ENCODE measurements at regions not wholly inside any gene's neighbourhood (a gene's known extent, or its start where the extent isn't known, plus 50 kb on each side); places are given as distances from the start of the nearest gene placed in this dataset.
"Not testable (repeated sequence)": the region's sequence is repeated elsewhere in the genome, so short reads cannot be mapped to it uniquely, and the experiment has no call there.

DNA sequence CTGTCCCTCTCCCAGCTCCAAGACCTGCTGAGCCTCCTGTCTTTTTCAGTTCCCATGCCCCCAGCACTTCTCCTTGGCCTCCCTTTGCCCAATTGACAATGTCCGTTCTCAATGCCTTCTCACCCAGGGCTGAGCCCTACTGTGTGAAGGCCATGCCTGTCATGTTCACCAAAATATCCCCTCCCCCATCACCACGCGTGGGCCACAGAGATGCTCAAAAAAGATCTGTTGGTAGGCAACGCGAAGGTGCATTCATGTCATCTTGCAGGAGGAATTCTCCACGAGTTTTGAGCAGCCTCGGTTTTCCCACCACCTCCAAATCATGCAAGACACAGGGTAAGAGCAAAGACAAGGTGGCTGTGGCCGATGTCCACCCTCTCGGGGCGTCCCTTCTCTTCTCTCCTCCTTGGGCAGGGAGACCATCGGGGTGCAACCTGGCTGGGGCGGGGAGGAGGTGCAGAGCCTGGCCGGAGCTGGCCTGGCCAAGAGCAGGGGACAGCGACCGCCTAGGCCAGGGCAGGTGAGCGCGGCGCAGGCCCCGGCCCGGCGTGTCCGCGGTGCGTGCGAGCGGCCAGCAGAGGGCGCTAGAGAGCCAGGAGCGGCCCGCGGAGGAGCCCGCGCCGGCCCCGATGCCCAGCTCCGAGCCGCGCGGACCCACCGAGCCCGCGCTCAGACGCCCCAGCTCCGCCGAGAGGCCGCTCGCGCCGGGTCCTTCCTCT, 56.3 kb upstream of the KRTAP5-11 start:
- DNase-seq (ENCODE audit: low read depth in 3 of 3): peak; percentile 30 to 58 (median 36)

DNA sequence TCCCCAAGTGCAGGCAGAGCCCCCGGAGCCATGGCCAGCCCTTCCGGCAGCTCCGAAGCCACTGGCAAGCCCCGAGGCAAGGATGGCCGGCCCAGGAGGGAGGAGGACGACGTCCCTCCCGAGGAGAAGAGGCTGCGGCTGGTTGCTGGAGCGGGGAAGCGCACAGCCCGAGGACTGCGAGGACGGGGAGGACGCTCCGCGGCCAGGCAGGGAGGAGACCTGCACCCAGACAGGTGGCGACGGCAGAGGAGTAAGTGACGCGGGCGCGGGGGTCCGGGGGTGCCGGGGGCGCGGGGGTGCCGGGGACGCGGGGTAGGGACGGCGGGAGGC, 56.8 kb upstream of the KRTAP5-11 start:
- DNase-seq (ENCODE audit: low read depth in 3 of 3): not testable (repeated sequence)

DNA sequence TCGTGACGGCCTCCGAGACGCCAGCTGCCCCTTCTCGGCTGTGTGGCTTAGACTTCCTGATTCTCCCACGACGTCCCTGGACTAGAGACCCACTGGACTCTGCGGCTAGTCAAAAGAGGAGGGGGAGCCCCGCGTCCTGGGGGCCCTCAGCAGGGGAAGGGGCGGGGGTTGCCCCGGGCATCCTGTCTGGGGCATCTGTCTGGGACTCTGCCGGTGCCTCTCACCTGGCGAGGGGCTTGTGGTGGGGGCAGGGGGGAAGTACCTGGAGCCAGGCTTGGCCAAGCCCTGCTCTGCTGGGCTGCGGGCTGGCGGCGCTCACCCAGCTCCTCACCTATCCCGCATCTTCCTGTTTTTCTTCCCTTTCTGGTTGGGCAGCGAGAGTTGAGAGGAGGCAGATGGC, 57.2 kb upstream of the KRTAP5-11 start:
- DNase-seq (ENCODE audit: low read depth in 3 of 3): not testable (repeated sequence)

- DNase-seq (ENCODE audit: low read depth in 3 of 3): not testable (repeated sequence)
These were observed 64.4 kb upstream of the KRTAP5-11 start for GRCh38 chr11:71647078-71647477.

DNA sequence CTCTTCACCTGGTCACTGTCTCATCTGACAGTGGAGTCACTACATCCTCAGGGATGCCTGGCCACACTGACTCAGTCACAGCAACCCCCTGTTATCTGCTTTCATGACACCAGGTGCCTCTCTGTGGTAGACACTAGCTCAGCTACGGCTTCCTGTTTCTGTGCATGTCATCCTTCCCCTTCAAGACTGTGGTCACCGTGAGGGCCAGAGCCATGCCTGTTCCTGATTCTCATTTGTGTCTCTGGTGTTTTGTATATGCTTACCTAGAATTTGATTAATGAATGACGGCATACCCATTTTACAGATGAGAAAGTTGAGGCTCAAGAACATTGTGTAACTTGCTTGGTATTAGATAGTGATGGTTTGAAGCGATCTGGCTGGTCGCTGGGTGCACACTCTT, 70.3 kb upstream of the KRTAP5-11 start:
- not testable (repeated sequence) for DNase-seq (ENCODE audit: low read depth in 3 of 3)

DNA sequence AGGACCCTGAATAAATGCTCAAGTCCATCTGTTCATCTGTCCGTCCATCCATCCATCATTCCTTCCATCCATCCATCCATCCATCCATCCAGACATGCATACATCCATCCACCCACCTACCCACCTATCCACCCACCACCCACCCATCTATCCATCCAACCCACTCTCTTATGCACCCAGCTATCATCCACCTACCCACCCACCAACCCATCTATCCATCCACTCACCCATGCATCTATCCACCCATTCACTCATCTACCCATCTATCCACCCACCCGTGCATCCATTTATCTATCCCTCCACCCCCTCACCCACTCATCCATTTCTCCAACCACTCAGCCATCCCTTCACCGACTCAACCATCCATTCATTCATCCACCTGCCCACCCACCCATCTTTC, 71.7 kb upstream of the KRTAP5-11 start:
- not testable (repeated sequence) for DNase-seq (ENCODE audit: low read depth in 3 of 3)

- not testable (repeated sequence) for DNase-seq (ENCODE audit: low read depth in 3 of 3)
These were observed 72.4 kb upstream of the KRTAP5-11 start for GRCh38 chr11:71655041-71655440.

DNA sequence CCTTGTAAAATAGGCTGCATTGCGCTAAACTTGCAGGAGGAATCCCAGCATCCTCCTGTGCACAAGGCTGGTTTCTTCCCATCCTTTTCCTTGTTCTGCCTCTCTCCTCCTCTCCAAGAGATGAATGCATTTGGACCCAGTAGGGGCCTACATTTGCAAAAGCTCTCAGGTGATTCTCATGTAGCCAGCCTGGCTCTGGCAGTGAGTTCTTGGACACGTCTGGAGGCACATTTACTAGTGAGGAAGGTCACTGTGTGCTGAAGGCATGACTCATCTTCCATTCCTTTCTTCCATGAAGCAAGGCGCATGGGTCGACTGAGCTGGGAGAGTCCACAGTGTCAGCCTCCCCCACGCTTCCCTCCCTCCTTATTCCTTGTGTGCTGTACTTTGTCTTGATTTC, 73.8 kb upstream of the KRTAP5-11 start:
- DNase-seq (ENCODE audit: low read depth in 3 of 3): not testable (repeated sequence)

GRCh38 chr11:71664941-71665340, 82.3 kb upstream of the KRTAP5-11 start:
- not testable (repeated sequence) for DNase-seq (ENCODE audit: low read depth in 3 of 3)

GRCh38 chr11:71698110-71698509, 115.4 kb upstream of the KRTAP5-11 start:
- not testable (repeated sequence) for DNase-seq (ENCODE audit: low read depth in 3 of 3)

DNA sequence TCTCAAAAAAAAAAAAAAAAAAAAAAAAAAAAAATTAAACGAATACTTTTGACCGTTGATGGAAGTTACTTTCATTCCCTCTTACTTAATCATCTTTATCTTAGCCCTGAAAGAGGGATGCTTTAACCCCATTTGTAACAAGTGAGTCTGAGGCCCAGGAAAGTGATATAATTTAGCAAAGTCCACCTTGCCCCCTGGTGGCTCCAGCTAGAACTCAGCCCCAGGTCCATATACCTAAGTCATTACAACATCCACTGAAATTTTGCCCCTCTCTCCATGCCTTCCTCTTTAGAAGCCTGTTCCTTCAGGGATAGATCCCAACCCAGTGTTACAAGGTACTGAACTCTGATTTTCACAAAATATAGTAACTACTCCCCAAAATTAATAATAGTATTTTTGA, 116.3 kb upstream of the KRTAP5-11 start:
- not testable (repeated sequence) for DNase-seq (ENCODE audit: low read depth in 3 of 3)

GRCh38 chr11:71701435-71702291, 119.0 kb upstream of the KRTAP5-11 start:
- DNase-seq (ENCODE audit: low read depth in 3 of 3): not testable (repeated sequence)

DNA sequence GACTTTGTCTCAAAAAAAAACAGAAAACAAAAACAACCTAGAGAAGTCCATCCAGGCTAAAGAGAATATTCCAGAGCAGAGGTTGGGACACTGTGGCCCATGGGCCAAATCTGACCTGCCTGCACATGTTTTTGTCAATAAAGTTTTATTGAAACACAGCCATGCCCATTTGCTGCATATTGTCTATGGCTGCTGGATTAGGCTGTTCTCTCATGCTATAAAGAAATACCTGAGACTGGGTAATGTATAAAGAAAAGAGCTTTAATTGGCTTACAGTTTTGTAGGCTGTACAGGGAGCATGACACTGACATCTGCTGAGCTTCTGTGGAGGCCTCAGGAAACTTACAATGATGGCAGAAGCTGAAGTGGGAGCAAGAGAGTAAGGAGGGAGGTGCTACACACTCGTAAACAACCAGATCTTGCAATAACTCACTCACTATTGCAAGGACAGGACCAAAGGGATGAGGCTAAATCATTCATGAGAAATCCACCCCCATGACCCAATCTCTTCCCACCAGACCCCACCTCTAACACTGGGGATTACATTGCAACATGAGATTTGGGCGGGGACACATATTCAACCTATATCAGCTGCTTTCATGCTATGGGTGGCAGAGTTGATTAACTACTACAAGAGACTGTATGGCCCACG, 122.5 kb upstream of the KRTAP5-11 start:
- DNase-seq (ENCODE audit: low read depth in 3 of 3): not testable (repeated sequence)

DNA sequence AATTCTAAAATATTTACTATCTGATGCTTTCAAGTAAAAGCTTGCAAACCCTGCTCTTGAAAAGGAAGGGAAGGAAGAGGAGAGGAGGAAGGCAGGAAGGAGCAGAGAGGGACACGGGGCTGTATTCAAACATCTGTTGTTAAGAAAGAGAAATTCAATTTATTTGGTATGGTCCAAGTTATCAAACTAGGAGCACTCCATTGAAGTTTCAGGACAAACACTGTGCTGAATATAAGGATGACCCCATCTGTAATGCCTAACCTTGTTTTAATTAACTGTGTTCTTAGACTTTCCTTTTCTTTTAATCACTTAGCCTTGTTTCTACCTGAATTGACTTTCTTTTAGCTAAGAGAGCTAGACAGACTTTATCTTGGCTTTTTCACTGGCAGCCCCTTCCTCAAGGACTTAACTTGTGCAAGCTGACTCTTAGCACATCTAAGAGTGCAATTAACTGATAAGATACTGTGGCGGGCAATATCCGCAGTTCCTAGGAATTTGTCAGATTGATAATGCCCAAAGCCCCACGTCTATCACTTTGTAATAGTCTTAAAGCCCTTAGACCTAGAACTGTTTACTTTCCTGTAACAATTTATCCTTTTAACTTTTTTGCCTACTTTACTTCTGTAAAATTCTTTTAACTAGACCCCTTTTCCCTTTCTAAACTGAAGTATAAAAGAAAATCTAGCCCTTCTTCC, 123.2 kb upstream of the KRTAP5-11 start:
- DNase-seq (ENCODE audit: low read depth in 3 of 3): not testable (repeated sequence)

- not testable (repeated sequence) for DNase-seq (ENCODE audit: low read depth in 3 of 3)
These were observed 124.4 kb upstream of the KRTAP5-11 start for GRCh38 chr11:71707083-71707482.

DNA sequence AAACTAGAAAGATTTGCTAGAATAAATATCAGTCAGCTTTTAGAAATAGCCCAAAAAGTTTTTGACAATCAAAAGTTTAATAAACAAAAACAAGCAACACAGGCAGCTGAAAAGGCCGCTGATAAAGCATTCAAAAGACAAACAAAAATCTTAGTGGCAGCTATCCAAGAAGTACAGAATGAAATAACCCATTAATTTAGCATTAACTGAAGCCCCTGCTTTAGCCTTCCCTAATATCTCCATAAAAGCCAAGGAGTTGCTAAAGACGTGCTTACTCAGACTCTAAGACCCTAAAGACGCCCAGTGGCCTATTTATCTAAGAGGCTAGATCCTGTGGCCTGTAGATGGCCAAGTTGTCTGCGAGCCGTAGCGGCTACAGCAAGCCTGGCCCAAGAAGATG, 123.5 kb upstream of the DEFB108B start:
- not testable (repeated sequence) for DNase-seq (ENCODE audit: low read depth in 3 of 3)

DNA sequence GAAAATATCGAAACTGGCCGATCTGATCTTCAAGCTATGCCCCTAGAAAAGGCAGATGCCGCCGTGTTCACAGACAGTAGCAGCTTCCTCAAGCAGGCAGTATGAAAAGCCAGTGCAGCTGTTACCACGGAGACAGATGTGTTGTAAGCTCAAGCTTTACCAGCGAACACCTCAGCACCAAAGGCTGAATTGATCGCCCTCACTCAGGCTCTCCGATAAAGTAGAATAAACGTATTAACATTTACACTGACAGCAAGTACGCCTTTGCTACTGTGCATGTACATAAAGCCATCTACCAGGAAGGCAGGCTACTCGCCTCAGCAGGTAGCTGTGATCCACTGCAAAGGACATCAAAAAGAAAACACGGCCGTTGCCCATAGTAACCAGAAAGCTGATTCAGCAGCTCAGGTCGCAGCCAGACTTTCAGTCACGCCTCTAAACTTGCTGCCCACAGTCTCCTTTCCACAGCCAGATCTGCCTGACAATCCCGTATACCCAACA, 122.8 kb upstream of the DEFB108B start:
- peak in 2 of 3 experiments; percentile 7 to 9 for DNase-seq (ENCODE audit: low read depth in 3 of 3)

- not testable (repeated sequence) for DNase-seq (ENCODE audit: low read depth in 3 of 3)
These were observed 122.2 kb upstream of the DEFB108B start for GRCh38 chr11:71710701-71711385.

DNA sequence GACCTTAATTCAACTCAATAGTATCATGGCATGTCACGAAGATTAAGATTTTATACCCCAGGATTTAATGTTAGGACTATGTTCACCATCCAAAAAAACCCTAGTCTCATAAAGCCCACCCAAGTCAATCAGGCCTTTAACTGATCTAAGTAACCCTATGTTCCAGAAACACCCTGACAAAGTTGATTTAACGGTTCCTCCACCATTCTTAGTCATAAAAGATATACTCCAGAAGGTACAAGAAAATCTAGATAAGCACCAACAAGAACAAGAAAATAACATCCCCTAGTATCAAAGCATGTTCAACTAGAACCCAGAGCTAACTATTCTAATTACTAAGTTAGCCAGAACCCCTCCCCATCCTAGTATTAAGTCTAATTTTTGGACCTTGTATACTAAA, 120.7 kb upstream of the DEFB108B start:
- not testable (repeated sequence) for DNase-seq (ENCODE audit: low read depth in 3 of 3)

DNA sequence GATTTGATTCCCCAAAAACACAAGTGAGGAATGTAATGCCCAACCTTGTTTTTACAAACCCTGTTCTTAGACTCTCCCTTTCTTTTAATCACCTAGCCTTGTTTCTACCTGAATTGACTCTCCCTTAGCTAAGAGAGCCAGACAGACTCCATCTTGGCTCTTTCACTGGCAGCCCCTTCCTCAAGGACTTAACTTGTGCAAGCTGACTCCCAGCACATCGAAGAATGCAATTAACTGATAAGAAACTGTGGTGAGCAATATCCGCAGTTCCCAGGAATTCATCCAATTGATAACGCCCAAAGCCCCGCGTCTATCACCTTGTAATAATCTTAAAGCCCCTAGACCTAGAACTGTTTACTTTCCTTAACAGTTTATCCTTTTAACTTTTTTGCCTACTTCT, 120.2 kb upstream of the DEFB108B start:
- DNase-seq (ENCODE audit: low read depth in 3 of 3): not testable (repeated sequence)

DNA sequence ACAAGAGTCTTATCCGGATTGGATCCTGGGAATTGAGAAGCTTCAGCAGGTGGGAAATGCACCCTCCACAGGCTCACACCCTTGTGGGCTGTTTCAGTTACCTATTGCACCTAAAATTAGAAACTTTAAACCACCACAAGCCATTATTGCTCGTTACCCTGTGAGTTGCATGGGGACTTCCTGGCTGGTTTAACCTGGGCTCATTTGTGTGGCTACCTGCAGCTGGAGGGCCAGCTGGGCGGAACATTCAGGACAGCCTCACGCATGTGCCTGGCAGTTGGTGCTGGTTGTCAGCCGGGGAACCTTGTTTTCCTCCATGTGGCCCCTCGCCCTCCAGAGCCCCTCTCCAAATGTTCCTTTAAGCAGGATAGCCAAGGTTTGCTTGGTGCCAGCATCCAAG, 118.5 kb upstream of the DEFB108B start:
- DNase-seq (ENCODE audit: low read depth in 3 of 3): not testable (repeated sequence)
